Esophagus muscularis mucosa (tissue), 4 donors: ENCODE measurements at regions not wholly inside any gene's neighbourhood (a gene's known extent, or its start where the extent isn't known, plus 50 kb on each side); places are given as distances from the start of the nearest gene placed in this dataset.

Experiments
- DNase-seq: peaks from one replicate; pipeline ENCODE4 v3.0.0-alpha.2; 2017; ENCODE audit errors: extremely low spot score
- H3K27ac ChIP-seq, 4 donors: fragments of 200-600 bp; sonication (generic); replicated peaks in 1 of 4; 1 replicate in 3 of 4; 2 replicates in 1 of 4; pipeline ENCODE4 v1.5.1; 2016 to 2019; ENCODE audit warnings: mild to moderate bottlenecking in 1 of 4
- H3K27me3 ChIP-seq, 4 donors: fragments of 200-600 bp; sonication (generic); one replicate each; pipeline versions ENCODE4 v1.5.1 to v1.6.0; 2016 to 2019
- H3K36me3 ChIP-seq, 4 donors: fragments of 200-600 bp; sonication (generic); one replicate each; pipeline ENCODE4 v1.5.1; 2016 to 2019
- H3K4me1 ChIP-seq, 4 donors: fragments of 200-600 bp; sonication (generic); one replicate each; pipeline ENCODE4 v1.5.1; 2016 to 2019
- H3K4me3 ChIP-seq, 4 donors: fragments of 200-600 bp; sonication (generic); 1 replicate in 2 of 4; 2 replicates in 2 of 4; pipeline ENCODE4 v1.5.1; 2016 to 2019; ENCODE audit warnings: mild to moderate bottlenecking in 4 of 4, moderate library complexity in 1 of 4
- H3K9me3 ChIP-seq, 4 donors: fragments of 200-600 bp; sonication (generic); 1 replicate in 3 of 4; 2 replicates in 1 of 4; pipeline ENCODE4 v1.5.1; 2016 to 2019
- EP300 ChIP-seq: sonication (generic); formaldehyde crosslinking; IDR thresholded peaks from one replicate; pipeline ENCODE4 v1.6.1; 2017; ENCODE audit warnings: antibody characterized with exemption
- POLR2A ChIP-seq: fragments of 450-650 bp; IDR thresholded peaks from one replicate; pipeline ENCODE4 v1.6.1; 2017; ENCODE audit warnings: antibody characterized with exemption, moderate library complexity, mild to moderate bottlenecking, low read depth
- POLR2AphosphoS5 ChIP-seq, 2 donors: sonication (generic); formaldehyde crosslinking; IDR thresholded peaks; one replicate each; pipeline ENCODE4 v1.6.1; 2017; ENCODE audit warnings: antibody characterized with exemption in 2 of 2
- WGBS: methylation state at CpG from one replicate; pipeline ENCODE4 v1.1.5; 2018; 5-methylcytosine and 5-hydroxymethylcytosine counted together
- intact Hi-C: fragments of 100-400 bp; cut with DNase I; formaldehyde crosslinking; loops from one replicate; pipeline ENCODE4 v1.15.1; 2023
- TF ChIP-seq, protein P1 (sequence below), 3 experiments: fragments of 200-600 bp in 2 of 3; fragments of 450-650 bp in 1 of 3; sonication (generic) in 2 of 3; IDR thresholded peaks; one replicate each; pipeline ENCODE4 v1.5.1; 2017 to 2019; ENCODE audit warnings: antibody characterized with exemption in 3 of 3, mild to moderate bottlenecking in 2 of 3, moderate library complexity in 1 of 3

DNA sequence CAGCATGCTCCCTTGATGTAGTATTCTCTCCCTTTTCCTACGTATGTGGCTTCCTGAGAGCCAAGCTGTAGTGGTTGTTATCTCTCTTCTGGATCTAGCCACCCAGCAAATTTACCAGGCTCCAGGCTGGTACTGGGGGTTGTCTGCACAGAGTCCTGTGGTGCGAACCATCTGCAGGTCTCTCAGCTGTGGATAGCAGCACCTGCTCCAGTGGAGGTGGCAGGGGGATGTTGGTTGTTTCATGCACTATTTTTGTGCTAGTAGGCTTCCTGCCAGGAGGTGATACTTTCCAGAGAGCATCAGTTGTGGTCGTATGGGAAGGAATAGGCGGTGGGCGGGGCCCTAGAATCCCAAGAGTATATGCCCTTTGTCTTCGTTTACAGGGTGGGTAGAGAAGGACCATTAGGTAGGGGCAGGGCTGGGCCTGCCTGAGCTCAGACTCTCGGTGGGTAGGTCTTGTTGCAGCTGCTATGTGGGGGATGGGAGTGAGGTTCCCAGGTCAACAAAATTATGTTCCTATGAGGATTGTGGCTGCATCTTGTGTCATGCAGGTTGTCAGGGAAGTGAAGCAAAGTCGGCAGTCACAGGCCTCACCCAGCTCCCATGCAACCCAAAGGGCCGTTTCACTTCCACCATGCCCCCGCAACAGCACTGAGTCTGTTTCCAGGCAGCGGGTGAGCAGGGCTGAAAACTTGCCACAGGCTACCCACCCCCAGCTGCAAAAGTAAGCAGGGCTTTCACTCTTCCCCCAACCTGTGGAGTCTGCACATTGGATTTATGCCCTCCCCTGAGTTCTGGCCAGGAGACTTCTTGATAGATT lies 1139.5 kb downstream of the BCL11A start:
- no peak for DNase-seq
- no peaks in the 10 kb centered on the region for H3K27me3 ChIP-seq
- no peaks in the 10 kb centered on the region for H3K36me3 ChIP-seq
- H3K27ac ChIP-seq: no peak overlapping the region
- WGBS: 80% methylated on average over 10 of the region's 11 CpGs
- no peaks in the 10 kb centered on the region for H3K4me1 ChIP-seq
- no peak overlapping the region for H3K4me3 ChIP-seq
- no peak for TF ChIP-seq POLR2AphosphoS5 (IDR thresholded peaks at IDR 0.05)
- TF ChIP-seq, protein P1, sequence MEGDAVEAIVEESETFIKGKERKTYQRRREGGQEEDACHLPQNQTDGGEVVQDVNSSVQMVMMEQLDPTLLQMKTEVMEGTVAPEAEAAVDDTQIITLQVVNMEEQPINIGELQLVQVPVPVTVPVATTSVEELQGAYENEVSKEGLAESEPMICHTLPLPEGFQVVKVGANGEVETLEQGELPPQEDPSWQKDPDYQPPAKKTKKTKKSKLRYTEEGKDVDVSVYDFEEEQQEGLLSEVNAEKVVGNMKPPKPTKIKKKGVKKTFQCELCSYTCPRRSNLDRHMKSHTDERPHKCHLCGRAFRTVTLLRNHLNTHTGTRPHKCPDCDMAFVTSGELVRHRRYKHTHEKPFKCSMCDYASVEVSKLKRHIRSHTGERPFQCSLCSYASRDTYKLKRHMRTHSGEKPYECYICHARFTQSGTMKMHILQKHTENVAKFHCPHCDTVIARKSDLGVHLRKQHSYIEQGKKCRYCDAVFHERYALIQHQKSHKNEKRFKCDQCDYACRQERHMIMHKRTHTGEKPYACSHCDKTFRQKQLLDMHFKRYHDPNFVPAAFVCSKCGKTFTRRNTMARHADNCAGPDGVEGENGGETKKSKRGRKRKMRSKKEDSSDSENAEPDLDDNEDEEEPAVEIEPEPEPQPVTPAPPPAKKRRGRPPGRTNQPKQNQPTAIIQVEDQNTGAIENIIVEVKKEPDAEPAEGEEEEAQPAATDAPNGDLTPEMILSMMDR (IDR thresholded peaks at IDR 0.05): no peak
- TF ChIP-seq POLR2A: no peak
- no peak for TF ChIP-seq EP300
- intact Hi-C loops: no loop called here
- peaks cover 0 to 22% (median 10%) of the 10 kb centered on the region in 4 donors for H3K9me3 ChIP-seq

DNA sequence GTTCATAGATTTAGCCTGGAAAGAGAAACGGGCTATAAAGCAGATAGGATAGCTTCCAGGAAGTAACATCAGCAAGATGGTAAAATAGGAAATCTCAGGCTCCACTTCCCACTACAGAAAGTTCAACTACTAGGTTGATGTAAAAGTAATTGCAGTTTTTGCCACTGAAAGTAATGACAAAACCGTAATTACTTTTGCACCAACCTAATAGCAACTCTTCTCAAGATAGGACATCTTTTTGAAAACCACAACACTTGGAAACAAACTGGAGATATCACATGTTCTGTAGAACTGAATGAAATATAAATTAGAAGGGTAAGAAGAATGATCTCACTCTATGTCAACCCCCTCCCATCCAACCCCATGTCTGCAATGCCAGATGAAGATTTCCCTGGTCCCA lies 1154.3 kb downstream of the BCL11A start:
- WGBS: 92% methylated on average over 2 of the region's 2 CpGs
- DNase-seq: no peak
- H3K9me3 ChIP-seq: no peaks in the 10 kb centered on the region
- no peak overlapping the region for H3K4me3 ChIP-seq
- H3K27me3 ChIP-seq: no peaks in the 10 kb centered on the region
- H3K36me3 ChIP-seq: no peaks in the 10 kb centered on the region
- TF ChIP-seq POLR2AphosphoS5 (IDR thresholded peaks at IDR 0.05) (no peak), EP300 (no peak)
- TF ChIP-seq, protein P1 (IDR thresholded peaks at IDR 0.05): no peak
- H3K27ac ChIP-seq: no peak overlapping the region
- intact Hi-C loops: no loop called here
- no peaks in the 10 kb centered on the region for H3K4me1 ChIP-seq

DNA sequence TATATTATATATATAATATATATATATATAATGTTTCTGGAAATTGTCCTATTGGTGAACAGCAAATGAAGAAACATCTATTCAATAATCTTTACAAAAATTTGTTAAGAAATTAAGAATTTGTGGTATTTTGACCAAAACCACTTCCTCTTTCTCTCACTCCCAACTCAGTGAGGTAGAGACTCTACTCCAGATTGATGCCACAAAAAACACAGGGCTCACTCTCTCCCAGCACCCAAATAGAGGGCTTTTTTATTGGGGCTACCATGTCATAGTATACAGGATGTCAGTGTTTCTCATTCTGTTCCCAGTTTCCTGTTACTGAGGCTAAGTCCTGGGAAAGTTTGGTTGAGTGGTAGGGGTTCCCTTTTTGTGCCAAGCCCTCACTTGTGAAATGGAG lies 1155.4 kb downstream of the BCL11A start:
- Histone ChIP-seq H3K36me3 (no peaks in the 10 kb centered on the region), H3K4me3 (no peak overlapping the region), H3K27ac (no peak overlapping the region), H3K27me3 (no peaks in the 10 kb centered on the region), H3K4me1 (no peaks in the 10 kb centered on the region), H3K9me3 (no peaks in the 10 kb centered on the region)
- TF ChIP-seq, protein P1 (IDR thresholded peaks at IDR 0.05): no peak
- TF ChIP-seq POLR2AphosphoS5 (IDR thresholded peaks at IDR 0.05): no peak
- TF ChIP-seq EP300: no peak
- TF ChIP-seq POLR2A: no peak
- intact Hi-C loops: no loop called here
- no peak for DNase-seq

DNA sequence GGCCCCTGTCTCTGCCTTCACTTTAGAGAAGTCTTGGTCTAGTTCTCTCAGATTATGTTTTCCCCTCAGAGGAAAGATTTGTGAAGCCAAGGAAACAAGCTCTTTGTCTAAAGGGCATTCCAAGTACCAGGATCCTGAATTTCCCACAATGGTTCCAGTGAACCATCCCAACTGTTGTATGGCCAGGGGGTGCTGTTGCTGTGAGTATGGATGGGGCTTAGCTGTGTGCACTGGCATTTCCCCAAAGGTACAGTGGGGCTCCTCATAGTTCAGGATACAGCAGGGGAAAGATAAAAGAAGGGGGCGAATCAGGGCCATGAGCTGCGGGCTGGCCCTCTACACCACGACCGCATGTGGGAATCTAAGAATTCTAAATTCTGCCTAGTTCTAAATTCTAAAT lies 1154.0 kb upstream of the FANCL start:
- intact Hi-C loops: no loop called here
- DNase-seq: no peak

More for the DNA sequence above, 1154.0 kb upstream of the FANCL start:
- Histone ChIP-seq H3K4me1 (no peaks in the 10 kb centered on the region), H3K36me3 (no peaks in the 10 kb centered on the region), H3K27ac (no peak overlapping the region), H3K4me3 (no peak overlapping the region), H3K27me3 (no peaks in the 10 kb centered on the region), H3K9me3 (no peaks in the 10 kb centered on the region)
- TF ChIP-seq, protein P1 (IDR thresholded peaks at IDR 0.05): no peak
- TF ChIP-seq EP300: no peak
- no peak for TF ChIP-seq POLR2AphosphoS5 (IDR thresholded peaks at IDR 0.05)
- no peak for TF ChIP-seq POLR2A
- 97% methylated on average over 4 of the region's 4 CpGs for WGBS
